ENCODE measurements at regions not wholly inside any gene's neighbourhood (a gene's known extent, or its start where the extent isn't known, plus 50 kb on each side); places are given as distances from the start of the nearest gene placed in this dataset.

DNA sequence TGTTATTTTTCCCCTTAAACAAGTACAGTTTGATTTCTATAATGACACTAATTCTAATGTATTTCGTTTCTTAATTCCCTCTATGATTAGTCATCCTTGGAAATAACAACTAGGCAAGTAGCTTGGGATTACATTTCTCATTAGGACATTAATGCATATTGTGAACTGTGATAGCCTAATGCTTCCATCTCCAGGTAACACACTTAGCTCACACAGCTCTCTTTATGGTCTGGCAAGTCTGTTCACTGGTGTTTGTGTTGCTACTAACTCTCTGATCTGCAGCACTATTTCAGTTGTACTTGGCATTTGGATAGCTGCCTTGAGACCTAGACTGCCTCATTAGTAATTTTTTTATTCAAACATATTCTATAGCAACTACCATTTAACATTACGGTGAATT, 853.2 kb downstream of the SORCS3 start:
- no peak overlapping the region for H3K4me3 ChIP-seq
- H3K27me3 ChIP-seq: no peaks in the 10 kb centered on the region
- TF ChIP-seq EP300 (IDR thresholded peaks at IDR 0.05) (no peak), POLR2AphosphoS5 (IDR thresholded peaks at IDR 0.05) (no peak), POLR2A (IDR thresholded peaks at IDR 0.05; ENCODE audit: low read depth) (no peak)
- TF ChIP-seq, protein P1, sequence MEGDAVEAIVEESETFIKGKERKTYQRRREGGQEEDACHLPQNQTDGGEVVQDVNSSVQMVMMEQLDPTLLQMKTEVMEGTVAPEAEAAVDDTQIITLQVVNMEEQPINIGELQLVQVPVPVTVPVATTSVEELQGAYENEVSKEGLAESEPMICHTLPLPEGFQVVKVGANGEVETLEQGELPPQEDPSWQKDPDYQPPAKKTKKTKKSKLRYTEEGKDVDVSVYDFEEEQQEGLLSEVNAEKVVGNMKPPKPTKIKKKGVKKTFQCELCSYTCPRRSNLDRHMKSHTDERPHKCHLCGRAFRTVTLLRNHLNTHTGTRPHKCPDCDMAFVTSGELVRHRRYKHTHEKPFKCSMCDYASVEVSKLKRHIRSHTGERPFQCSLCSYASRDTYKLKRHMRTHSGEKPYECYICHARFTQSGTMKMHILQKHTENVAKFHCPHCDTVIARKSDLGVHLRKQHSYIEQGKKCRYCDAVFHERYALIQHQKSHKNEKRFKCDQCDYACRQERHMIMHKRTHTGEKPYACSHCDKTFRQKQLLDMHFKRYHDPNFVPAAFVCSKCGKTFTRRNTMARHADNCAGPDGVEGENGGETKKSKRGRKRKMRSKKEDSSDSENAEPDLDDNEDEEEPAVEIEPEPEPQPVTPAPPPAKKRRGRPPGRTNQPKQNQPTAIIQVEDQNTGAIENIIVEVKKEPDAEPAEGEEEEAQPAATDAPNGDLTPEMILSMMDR (IDR thresholded peaks at IDR 0.05): no peak
- intact Hi-C loops (cut with DNase I): no loop called here
- no peak for DNase-seq (ENCODE audit: extremely low spot score)
- H3K9me3 ChIP-seq: no peaks in the 10 kb centered on the region
- 58% methylated on average over 2 of the region's 2 CpGs for WGBS
- no peaks in the 10 kb centered on the region for H3K4me1 ChIP-seq
- H3K27ac ChIP-seq (replicated peaks in 1 of 4): no peak overlapping the region
- H3K36me3 ChIP-seq: no peaks in the 10 kb centered on the region

DNA sequence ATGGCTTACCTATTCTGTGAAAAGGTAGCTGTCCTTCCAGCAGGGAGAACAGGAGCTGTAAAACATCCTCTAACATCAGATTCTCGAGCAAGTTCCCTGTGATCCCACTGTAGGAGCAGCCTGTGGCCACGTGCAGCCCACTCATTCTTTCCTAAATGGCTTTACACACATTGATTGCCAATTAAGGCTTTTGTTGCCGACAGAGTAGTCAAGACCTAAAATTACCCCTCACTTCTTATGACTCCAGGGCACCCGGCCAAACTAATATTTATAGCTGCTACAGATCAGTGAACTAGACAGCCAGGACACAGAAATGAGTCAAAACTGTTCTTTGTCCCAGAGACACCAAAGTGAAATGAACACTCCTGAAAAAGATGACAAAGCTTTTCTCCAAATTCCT, 832.1 kb downstream of the SORCS3 start:
- Histone ChIP-seq H3K4me3 (no peak overlapping the region), H3K36me3 (no peaks in the 10 kb centered on the region), H3K27ac (replicated peaks in 1 of 4) (no peak overlapping the region), H3K9me3 (no peaks in the 10 kb centered on the region), H3K27me3 (no peaks in the 10 kb centered on the region), H3K4me1 (peaks cover 0 to 5% (median 0%) of the 10 kb centered on the region in 4 donors)
- no peak for TF ChIP-seq EP300 (IDR thresholded peaks at IDR 0.05)
- no peak for TF ChIP-seq POLR2A (IDR thresholded peaks at IDR 0.05; ENCODE audit: low read depth)
- intact Hi-C loops (cut with DNase I): no loop called here
- 11% methylated on average over 4 of the region's 4 CpGs for WGBS
- DNase-seq (ENCODE audit: extremely low spot score): no peak

DNA sequence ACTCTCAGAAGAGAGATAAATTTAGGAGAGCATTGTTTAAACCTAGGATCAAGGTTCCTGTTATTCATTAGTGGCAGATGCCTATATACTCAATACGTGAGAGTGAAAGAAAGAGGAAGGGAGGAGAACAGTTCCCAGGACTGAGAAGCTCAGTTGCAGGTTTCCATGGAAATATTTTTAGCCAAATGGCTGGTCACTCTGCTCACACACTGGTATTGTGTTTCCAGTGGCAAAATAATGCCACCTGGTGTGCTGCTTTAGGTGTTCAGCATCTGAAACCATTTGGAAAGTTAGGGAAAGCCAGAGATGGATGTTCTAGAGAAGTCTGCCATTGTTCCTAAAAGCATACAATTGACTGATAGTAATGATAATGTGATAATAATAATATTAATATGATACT, 827.7 kb downstream of the SORCS3 start:
- peaks cover 0 to 5% (median 0%) of the 10 kb centered on the region in 4 donors for H3K4me1 ChIP-seq
- TF ChIP-seq EP300 (IDR thresholded peaks at IDR 0.05) (no peak), POLR2A (IDR thresholded peaks at IDR 0.05; ENCODE audit: low read depth) (no peak), POLR2AphosphoS5 (IDR thresholded peaks at IDR 0.05) (no peak)
- TF ChIP-seq, protein P1 (IDR thresholded peaks at IDR 0.05): no peak
- 43% methylated on average over 1 of the region's 1 CpG for WGBS
- no peak for DNase-seq (ENCODE audit: extremely low spot score)
- H3K4me3 ChIP-seq: no peak overlapping the region
- intact Hi-C loops (cut with DNase I): no loop called here
- H3K9me3 ChIP-seq: no peaks in the 10 kb centered on the region
- H3K27ac ChIP-seq (replicated peaks in 1 of 4): no peak overlapping the region
- H3K27me3 ChIP-seq: no peaks in the 10 kb centered on the region
- H3K36me3 ChIP-seq: no peaks in the 10 kb centered on the region

DNA sequence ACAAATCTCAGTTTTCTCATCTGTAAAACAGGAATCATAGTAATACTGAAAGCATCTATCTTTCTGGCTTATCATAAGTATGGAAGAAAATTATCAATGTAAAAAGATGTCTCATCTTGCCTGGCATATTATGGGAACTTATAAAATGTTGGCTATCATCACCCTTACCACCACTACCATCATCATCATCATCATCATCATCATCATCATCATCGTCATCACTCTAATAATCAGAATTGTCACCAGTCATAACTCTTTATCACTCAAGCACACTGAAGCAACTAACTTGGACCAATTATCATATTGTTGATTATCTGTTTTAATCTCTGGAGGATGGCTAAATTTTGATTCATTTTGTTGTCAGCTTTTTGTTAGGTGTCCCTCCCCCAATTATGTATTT, 825.4 kb downstream of the SORCS3 start:
- no peak for TF ChIP-seq POLR2A (IDR thresholded peaks at IDR 0.05; ENCODE audit: low read depth)
- TF ChIP-seq, protein P1 (IDR thresholded peaks at IDR 0.05): no peak
- TF ChIP-seq EP300 (IDR thresholded peaks at IDR 0.05): no peak
- TF ChIP-seq POLR2AphosphoS5 (IDR thresholded peaks at IDR 0.05): no peak
- intact Hi-C loops (cut with DNase I): no loop called here
- H3K27ac ChIP-seq (replicated peaks in 1 of 4): no peak overlapping the region
- no peak for DNase-seq (ENCODE audit: extremely low spot score)
- no peaks in the 10 kb centered on the region for H3K27me3 ChIP-seq
- H3K4me1 ChIP-seq: no peaks in the 10 kb centered on the region
- H3K36me3 ChIP-seq: no peaks in the 10 kb centered on the region
- no peak overlapping the region for H3K4me3 ChIP-seq
- no peaks in the 10 kb centered on the region for H3K9me3 ChIP-seq
- 91% methylated on average over 1 of the region's 1 CpG for WGBS

DNA sequence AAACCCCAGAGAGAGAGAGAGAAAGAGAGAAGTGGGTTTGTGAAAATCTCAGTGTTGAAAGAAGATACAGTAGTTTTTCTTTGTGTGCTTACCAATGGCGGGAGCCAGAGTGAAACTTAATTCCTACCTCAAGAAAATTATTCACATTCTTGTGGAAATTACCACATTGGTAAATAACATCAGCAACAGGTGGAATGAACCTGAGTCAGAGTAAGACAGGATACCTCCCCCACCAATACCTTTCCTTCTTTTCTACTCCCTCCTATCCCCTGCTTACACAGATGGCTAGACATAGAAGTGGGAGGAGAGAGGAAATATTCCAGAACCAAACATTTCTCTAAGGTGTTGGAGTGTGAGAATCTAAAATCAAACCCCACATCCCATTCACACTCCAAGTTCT, 793.9 kb downstream of the SORCS3 start:
- Histone ChIP-seq H3K4me1 (no peaks in the 10 kb centered on the region), H3K27me3 (no peaks in the 10 kb centered on the region), H3K4me3 (no peak overlapping the region), H3K36me3 (no peaks in the 10 kb centered on the region), H3K9me3 (no peaks in the 10 kb centered on the region), H3K27ac (replicated peaks in 1 of 4) (no peak overlapping the region)
- intact Hi-C loops (cut with DNase I): no loop called here
- WGBS: 75% methylated on average over 1 of the region's 1 CpG
- DNase-seq (ENCODE audit: extremely low spot score): no peak
- TF ChIP-seq, protein P1 (IDR thresholded peaks at IDR 0.05): no peak
- TF ChIP-seq EP300 (IDR thresholded peaks at IDR 0.05) (no peak), POLR2AphosphoS5 (IDR thresholded peaks at IDR 0.05) (no peak), POLR2A (IDR thresholded peaks at IDR 0.05; ENCODE audit: low read depth) (no peak)

All from esophagus muscularis mucosa (tissue), 4 donors.